NCI-H2196 (cell line): ENCODE measurements at regions not wholly inside any gene's neighbourhood (a gene's known extent, or its start where the extent isn't known, plus 50 kb on each side); places are given as distances from the start of the nearest gene placed in this dataset.

Experiments used
- DNase-seq: peaks from one replicate; lab custom pipeline; 2025; ENCODE audit not compliant: unreplicated experiment; lab: John Stamatoyannopoulos, UW

- DNase-seq: no peak
Observed at GRCh38 chr13:84684048-84684662, 801.9 kb upstream of the SLITRK1 start.

DNA sequence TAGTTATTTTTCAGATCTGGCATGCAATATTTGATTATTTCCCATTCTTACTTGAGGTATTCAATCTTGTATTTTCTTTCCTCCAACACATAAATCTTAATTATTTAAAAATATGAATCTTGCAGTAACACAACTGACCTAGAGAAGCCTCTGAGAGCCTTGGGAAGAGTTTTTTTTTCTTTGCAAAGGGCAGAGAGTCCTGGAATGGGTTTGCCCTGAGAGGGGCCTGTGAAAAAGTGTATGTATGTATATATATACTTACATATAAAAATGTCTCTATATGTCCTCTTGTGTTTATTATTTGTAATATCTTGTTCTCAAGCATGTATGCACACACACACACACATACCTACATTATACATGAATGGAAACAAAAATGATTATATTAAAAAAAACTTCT, 801.2 kb upstream of the SLITRK1 start:
- DNase-seq: no peak

GRCh38 chr13:84677836-84678235, 795.6 kb upstream of the SLITRK1 start:
- DNase-seq: no peak

DNA sequence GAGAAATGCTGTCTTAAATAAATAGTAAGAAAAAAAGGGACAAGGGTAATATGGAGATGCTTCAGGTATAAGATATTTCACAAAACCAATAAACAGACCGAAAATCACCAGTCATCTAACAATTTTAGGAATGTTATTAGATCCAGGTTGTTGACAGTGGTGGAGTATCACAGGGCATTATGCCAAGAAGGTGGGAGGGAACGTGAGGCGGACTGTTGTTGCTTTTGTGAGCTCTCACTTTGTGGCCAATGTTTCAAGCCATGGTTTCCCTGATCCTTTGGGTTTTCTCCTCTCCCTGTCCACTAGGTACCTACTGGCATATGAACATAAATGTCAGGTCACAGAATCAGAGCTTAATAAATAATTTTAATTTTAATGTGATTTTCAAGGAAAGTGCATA, 790.3 kb upstream of the SLITRK1 start:
- DNase-seq: no peak

- no peak for DNase-seq
Observed at GRCh38 chr13:84670245-84670644, 788.0 kb upstream of the SLITRK1 start.

GRCh38 chr13:84668637-84669036, 786.4 kb upstream of the SLITRK1 start:
- DNase-seq: no peak

DNA sequence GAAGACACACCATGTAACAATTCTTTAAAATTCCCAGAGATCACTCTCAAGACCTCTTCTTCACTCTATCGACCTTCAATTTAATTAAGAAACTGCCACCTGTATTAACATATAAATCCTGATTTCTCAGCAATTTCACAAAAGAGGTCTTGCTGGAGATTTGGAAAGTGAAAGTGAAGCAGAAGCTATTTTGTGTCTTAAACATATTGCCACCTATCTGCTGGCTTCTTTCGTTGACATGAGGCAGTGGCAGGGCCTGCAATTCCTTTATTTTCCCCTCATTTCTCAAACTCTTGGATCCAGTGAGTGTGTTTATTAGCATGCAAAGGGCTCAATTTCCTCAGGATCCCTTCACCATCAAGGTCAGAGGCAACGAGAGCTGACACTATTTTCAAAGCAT, 780.2 kb upstream of the SLITRK1 start:
- DNase-seq: no peak

DNA sequence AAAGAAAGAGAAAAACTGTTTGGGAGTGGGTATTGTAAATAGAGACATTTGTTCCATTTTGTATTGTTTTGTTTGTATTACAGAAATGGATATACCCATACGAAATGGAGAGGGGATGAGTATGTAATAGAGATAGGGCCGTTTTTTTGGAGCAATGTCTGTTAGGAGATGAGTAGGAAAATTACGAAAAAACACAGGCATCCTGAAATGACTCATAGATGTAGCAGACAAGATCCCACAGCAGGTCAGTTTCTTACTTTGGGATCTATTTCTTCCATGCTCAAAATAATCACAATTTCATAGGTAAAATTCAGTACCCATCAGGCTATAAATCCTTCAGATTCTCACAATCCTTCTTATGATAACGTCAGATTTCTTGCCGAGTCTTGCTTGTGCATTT, 779.4 kb upstream of the SLITRK1 start:
- no peak for DNase-seq

GRCh38 chr13:84659359-84659661, 777.0 kb upstream of the SLITRK1 start:
- DNase-seq: no peak

DNA sequence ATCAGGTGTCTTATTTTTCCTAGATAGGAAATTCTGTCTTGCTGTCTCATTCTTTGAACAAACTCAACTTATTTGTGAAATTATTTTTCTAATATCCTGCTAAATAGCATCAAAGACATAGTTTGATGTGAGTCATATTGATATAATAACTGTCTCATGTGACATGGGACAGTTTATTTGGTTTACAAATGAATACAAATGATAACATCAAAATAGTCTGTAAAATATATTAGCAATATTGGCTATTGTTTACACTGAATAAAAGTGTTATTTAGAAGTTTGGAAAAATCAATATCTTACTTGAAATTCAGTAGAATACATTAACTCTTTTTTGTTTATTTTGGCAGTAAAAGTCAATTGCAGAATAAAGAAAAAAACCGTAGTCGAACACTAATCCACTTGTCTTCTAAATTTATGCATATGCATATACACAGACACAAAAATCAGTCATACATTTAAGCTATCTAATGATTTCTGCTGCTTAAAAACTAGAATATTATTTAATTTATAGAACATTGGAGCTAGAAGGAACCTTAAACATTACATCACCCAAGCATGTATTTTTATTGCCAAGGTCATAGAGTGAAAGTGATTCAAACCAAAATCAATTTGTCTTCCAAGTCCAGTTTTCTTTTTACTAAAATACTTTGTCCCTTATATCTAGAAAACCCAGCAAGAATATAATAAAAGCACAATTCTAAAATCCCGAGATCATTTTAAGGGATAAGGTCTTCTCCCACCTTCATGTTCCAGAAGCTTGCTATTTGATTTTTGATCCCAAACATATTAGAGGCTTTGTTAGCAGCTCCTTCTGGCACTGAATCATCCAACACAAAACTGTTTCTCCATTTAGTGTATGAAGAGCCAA, 776.5 kb upstream of the SLITRK1 start:
- no peak for DNase-seq

DNA sequence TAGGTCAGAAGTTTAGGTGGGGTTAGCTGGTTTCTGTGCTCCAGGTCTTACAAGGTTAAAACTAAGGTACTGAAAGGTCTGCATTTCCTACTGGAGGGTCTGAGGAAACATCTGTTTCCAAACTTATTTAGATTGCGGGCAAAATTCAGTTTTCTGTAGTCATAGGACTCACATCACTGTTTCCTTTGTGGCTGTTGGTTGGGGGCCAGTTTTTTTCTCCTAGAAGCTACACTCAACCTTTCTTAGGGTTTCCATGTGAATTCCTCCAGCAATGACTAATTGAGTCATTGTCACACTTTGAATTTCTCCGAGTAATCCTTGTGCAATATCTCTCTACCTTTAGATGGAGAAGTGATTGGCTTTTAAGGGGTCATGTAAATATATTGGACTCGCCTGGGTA, 773.4 kb upstream of the SLITRK1 start:
- DNase-seq: no peak

DNA sequence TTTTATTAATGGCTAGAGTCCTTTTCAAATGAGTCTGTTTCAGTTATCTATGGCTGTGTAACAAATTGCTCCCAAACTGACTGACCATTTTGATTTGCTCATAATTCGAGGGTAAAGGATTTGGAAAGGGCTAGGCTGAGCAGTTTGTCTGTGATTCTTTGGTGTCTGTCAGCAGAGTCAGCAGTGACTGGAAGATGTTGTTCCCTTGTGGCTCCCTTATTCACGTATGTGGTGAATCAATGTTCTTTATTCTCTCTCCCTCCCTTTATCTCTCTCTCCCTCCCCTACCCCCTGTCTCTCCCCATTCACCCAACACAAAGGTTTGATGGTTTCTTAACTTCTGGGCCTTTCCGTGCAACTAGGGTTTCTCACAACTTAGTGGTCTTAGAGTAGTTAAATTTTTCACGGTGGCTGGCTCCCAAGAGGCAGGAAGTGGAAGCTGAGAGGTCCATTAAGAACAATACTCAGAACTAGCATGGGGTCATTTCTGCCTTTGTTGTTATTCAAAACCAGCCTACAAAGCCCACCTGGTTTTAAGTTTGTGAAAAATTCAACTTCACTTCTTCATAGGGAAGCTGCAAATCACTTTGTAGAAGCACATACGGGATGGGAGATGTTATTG, 772.5 kb upstream of the SLITRK1 start:
- no peak for DNase-seq

GRCh38 chr13:84653915-84654534, 771.8 kb upstream of the SLITRK1 start:
- DNase-seq: no peak

GRCh38 chr13:84651705-84652104, 769.4 kb upstream of the SLITRK1 start:
- DNase-seq: no peak

- DNase-seq: no peak
Observed at GRCh38 chr13:84651288-84651687, 769.0 kb upstream of the SLITRK1 start.

DNA sequence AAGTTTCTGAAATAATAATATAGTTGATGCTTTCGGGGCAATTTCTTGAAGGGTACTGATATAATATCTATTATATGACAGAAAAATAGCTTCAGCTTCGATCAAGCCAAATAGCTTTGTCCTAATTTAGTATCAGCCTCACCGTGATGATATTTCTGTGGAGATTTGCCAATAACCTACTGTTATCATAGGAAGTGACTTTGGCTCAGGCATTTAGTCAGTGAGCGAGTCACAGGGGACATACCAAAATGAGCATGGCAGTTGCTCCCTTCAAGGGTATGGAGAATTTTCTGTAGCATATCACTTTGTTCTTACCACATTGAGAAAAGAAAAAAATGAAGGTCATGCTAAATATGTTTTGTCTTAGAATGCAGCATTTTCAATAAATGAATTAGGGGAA, 767.6 kb upstream of the SLITRK1 start:
- no peak for DNase-seq

GRCh38 chr13:84648069-84648640, 765.9 kb upstream of the SLITRK1 start:
- DNase-seq: no peak

- no peak for DNase-seq
Observed at GRCh38 chr13:84646957-84647356, 764.7 kb upstream of the SLITRK1 start.

DNA sequence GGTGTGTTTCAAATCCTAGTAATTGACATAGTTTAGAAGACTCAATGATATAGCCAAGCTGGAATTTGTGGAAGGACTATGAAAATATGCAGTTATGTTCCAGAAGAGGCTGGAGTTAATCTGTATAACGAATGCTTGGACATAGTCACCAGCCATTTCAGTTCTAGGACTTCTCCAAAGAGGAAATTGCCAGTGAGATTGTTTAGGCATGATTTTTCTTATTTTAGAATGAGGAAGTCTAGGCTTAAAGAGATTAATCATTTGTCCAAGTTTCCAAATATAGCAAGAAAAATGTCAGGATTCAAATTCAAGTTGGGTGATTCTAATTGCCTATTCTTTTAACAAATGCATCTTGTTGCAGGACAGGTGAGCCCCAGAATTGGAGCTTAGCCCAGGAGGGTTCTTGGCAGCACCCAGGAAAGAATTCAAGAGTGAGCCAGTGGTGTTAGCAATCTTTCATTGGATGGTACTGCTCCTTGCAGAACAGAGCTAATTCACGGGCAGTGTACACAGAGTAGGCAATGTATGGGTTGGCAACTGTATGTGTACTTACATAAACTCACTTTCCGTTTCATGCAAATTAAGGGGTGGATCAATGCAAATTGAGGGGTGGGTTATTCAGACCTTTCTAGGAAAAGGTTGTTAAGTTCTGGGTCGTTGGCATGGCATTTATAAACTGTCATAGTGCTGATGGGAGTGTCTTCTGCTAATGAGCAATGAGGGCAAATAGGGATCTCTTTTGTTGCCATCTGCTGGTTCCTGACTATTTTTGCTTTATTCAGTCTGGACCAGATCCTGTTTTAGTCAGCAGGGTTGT, 763.1 kb upstream of the SLITRK1 start:
- no peak for DNase-seq

DNA sequence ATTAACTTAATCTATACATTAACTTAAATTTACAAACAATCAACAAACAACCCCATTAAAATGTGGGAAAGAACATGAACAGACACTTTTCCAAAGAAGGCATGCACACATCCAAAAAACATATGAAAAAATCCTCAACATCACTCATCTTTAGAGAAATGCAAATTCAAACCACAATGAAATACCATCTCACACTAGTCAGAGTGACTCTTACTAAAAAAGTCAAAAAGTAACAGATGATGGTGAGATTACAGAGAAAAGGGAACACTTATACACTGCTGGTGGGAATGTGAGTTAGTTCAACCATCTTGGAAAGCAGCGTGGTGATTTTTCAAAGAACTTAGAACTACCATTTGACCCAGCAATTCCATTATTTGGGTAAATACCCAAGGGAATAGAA, 759.2 kb upstream of the SLITRK1 start:
- DNase-seq: no peak

- DNase-seq: no peak
Observed at GRCh38 chr13:84640691-84641090, 758.4 kb upstream of the SLITRK1 start.
